ENCODE measurements at regions not wholly inside any gene's neighbourhood (a gene's known extent, or its start where the extent isn't known, plus 50 kb on each side); places are given as distances from the start of the nearest gene placed in this dataset.

DNA sequence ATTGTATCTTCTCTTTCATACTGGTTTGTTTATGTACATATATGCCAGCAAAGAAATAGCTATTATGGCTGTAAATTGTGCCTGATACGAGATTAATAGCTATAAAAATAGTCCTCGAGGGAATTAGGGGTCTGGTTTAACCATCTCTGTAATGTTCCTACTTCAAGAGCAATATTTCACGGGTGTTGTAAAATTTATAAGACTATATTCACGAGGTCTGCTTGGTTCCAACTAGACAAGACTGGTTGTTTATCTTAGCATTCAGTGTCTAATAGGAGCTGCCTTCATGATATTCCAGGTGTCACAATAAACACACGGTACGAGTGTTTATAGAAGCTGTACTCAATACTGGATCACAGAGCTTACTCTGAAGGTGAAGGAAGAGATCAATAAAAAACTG, 389.9 kb downstream of the SIPA1L2 start:
- TF ChIP-seq YY1 (IDR thresholded peaks at IDR 0.05; ENCODE audit: insufficient read depth, insufficient read length): no peak
- no peak for TF ChIP-seq ZNF274 (IDR thresholded peaks at IDR 0.05; ENCODE audit: low read depth, low read length)
- TF ChIP-seq SUZ12 (IDR thresholded peaks at IDR 0.05; ENCODE audit: extremely low read depth, insufficient read depth, insufficient read length): no peak
- Histone ChIP-seq H3K9me3 (ENCODE audit: insufficient read depth, low read length) (peaks cover 9% of the 10 kb centered on the region; the same call in 1 of the 2 replicates), H3K4me1 (ENCODE audit: insufficient read depth, insufficient read length) (no peaks in the 10 kb centered on the region), H3K4me3 (ENCODE audit: insufficient read length, low read depth) (no peak overlapping the region), H3K36me3 (ENCODE audit: insufficient read depth, insufficient read length, low read length) (no peaks in the 10 kb centered on the region), H3K9ac (ENCODE audit: insufficient read length, low read depth) (no peak overlapping the region), H3K27me3 (ENCODE audit: insufficient read depth, insufficient read length) (no peaks in the 10 kb centered on the region)
- DNase-seq (ENCODE audit: low read depth, low spot score): no peak

DNA sequence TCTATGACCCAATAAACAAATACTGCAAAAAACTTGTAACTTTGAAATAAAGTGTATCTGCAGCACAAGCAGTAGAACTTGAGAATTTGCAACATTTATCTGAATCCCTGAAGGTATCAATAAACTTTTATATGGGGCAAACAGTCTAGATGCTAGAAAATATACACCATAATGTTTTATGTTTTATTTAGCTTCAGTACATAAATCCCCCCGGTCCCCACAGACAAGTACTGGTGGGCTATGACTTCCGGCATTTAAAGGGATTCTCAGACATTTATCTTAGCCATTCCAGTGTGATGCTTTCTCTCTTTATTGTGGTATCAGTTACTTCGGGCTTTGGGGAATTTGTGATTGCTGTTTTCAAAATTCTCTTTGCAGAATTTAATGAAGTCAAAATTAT, 390.4 kb downstream of the SIPA1L2 start:
- Histone ChIP-seq H3K4me3 (ENCODE audit: insufficient read length, low read depth) (no peak overlapping the region), H3K27me3 (ENCODE audit: insufficient read depth, insufficient read length) (no peaks in the 10 kb centered on the region), H3K4me1 (ENCODE audit: insufficient read depth, insufficient read length) (no peaks in the 10 kb centered on the region), H3K36me3 (ENCODE audit: insufficient read depth, insufficient read length, low read length) (no peaks in the 10 kb centered on the region), H3K9ac (ENCODE audit: insufficient read length, low read depth) (no peak overlapping the region), H3K9me3 (ENCODE audit: insufficient read depth, low read length) (peaks cover 9% of the 10 kb centered on the region; the same call in 1 of the 2 replicates)
- TF ChIP-seq YY1 (IDR thresholded peaks at IDR 0.05; ENCODE audit: insufficient read depth, insufficient read length): no peak
- no peak for TF ChIP-seq ZNF274 (IDR thresholded peaks at IDR 0.05; ENCODE audit: low read depth, low read length)
- TF ChIP-seq SUZ12 (IDR thresholded peaks at IDR 0.05; ENCODE audit: extremely low read depth, insufficient read depth, insufficient read length): no peak
- DNase-seq (ENCODE audit: low read depth, low spot score): no peak

DNA sequence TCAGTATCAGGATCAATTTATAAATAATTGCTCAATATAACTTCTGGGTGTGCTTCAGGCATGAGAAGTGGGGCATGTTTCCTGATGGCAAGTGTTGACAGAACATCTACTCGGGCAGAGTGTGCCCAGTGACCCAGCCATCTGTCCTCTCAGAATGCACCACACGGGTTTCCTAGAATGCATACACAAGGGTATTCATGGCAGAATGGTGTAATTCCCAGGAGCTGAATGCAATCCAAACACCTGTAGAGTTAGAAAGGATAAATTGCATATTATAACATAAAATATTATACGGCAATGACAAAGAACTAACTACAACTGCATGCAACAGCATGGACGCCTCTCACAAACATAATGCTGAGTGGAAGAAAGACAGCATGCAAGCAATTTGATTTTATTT, 391.9 kb downstream of the SIPA1L2 start:
- no peaks in the 10 kb centered on the region for H3K36me3 ChIP-seq (ENCODE audit: insufficient read depth, insufficient read length, low read length)
- no peak for DNase-seq (ENCODE audit: low read depth, low spot score)
- TF ChIP-seq YY1 (IDR thresholded peaks at IDR 0.05; ENCODE audit: insufficient read depth, insufficient read length) (no peak), SUZ12 (IDR thresholded peaks at IDR 0.05; ENCODE audit: extremely low read depth, insufficient read depth, insufficient read length) (no peak), ZNF274 (IDR thresholded peaks at IDR 0.05; ENCODE audit: low read depth, low read length) (no peak)
- H3K4me1 ChIP-seq (ENCODE audit: insufficient read depth, insufficient read length): no peaks in the 10 kb centered on the region
- H3K27me3 ChIP-seq (ENCODE audit: insufficient read depth, insufficient read length): no peaks in the 10 kb centered on the region
- H3K9me3 ChIP-seq (ENCODE audit: insufficient read depth, low read length): peaks cover 9% of the 10 kb centered on the region; the same call in 1 of the 2 replicates
- H3K9ac ChIP-seq (ENCODE audit: insufficient read length, low read depth): no peak overlapping the region
- H3K4me3 ChIP-seq (ENCODE audit: insufficient read length, low read depth): no peak overlapping the region

DNA sequence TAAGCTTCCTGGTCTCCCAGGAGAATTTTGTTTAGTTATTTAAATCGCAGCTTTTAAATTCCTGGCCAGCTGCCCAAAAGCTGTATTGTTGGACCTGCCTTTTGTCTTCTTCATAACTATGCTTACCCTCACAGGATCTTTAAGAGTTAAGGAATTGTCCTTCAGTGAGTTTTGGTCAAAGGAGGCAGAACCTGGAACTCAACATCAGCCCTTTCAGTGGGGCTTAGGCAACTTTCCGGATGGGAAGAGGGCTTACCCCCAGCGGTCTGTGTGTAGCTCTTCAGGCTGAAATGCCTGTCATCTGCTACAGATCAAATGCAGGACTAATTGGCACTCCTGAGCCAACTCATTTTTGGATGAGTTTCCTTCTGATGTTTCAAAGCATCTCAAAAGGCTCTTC, 402.6 kb downstream of the SIPA1L2 start:
- H3K4me3 ChIP-seq (ENCODE audit: insufficient read length, low read depth): no peak overlapping the region
- H3K9ac ChIP-seq (ENCODE audit: insufficient read length, low read depth): no peak overlapping the region
- H3K27me3 ChIP-seq (ENCODE audit: insufficient read depth, insufficient read length): peaks cover 5% of the 10 kb centered on the region
- peak; percentile 77 for DNase-seq (ENCODE audit: low read depth, low spot score)
- no peaks in the 10 kb centered on the region for H3K9me3 ChIP-seq (ENCODE audit: insufficient read depth, low read length)
- TF ChIP-seq SUZ12 (IDR thresholded peaks at IDR 0.05; ENCODE audit: extremely low read depth, insufficient read depth, insufficient read length): no peak
- TF ChIP-seq YY1 (IDR thresholded peaks at IDR 0.05; ENCODE audit: insufficient read depth, insufficient read length): no peak
- no peak for TF ChIP-seq ZNF274 (IDR thresholded peaks at IDR 0.05; ENCODE audit: low read depth, low read length)
- peaks cover 2% of the 10 kb centered on the region for H3K4me1 ChIP-seq (ENCODE audit: insufficient read depth, insufficient read length)
- no peaks in the 10 kb centered on the region for H3K36me3 ChIP-seq (ENCODE audit: insufficient read depth, insufficient read length, low read length)

DNA sequence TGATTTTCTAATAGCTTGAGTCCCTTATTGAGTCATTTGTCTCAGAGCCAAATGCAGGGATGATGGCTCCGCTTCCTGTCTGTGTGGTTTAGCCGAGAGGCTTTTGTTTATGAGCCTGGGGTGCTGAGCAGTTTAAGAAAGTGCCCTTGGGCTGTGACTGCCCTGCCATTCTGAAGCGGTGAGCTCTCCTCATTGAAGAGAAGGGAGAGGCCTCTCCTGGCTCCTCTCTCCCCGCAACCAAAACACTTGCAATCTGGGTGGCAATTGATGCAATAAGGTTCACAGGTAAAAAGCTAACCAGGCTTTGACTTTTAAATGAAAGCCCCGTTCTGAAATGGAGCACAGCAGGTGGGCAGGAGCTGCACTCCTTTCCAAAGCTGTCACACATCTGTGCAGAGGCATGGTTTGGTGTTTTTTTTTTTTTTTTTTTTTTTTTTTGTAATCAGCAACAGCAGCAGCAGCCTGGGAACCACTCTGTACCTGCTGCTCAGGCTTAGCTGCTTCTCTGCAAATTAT, 403.7 kb downstream of the SIPA1L2 start:
- DNase-seq (ENCODE audit: low read depth, low spot score): peak; percentile 95
- peaks cover 2% of the 10 kb centered on the region for H3K4me1 ChIP-seq (ENCODE audit: insufficient read depth, insufficient read length)
- H3K9me3 ChIP-seq (ENCODE audit: insufficient read depth, low read length): no peaks in the 10 kb centered on the region
- H3K4me3 ChIP-seq (ENCODE audit: insufficient read length, low read depth): no peak overlapping the region
- H3K27me3 ChIP-seq (ENCODE audit: insufficient read depth, insufficient read length): peaks cover 9% of the 10 kb centered on the region
- H3K36me3 ChIP-seq (ENCODE audit: insufficient read depth, insufficient read length, low read length): no peaks in the 10 kb centered on the region
- no peak overlapping the region for H3K9ac ChIP-seq (ENCODE audit: insufficient read length, low read depth)
- TF ChIP-seq ZNF274 (IDR thresholded peaks at IDR 0.05; ENCODE audit: low read depth, low read length) (no peak), YY1 (IDR thresholded peaks at IDR 0.05; ENCODE audit: insufficient read depth, insufficient read length) (no peak), SUZ12 (IDR thresholded peaks at IDR 0.05; ENCODE audit: extremely low read depth, insufficient read depth, insufficient read length) (no peak)

DNA sequence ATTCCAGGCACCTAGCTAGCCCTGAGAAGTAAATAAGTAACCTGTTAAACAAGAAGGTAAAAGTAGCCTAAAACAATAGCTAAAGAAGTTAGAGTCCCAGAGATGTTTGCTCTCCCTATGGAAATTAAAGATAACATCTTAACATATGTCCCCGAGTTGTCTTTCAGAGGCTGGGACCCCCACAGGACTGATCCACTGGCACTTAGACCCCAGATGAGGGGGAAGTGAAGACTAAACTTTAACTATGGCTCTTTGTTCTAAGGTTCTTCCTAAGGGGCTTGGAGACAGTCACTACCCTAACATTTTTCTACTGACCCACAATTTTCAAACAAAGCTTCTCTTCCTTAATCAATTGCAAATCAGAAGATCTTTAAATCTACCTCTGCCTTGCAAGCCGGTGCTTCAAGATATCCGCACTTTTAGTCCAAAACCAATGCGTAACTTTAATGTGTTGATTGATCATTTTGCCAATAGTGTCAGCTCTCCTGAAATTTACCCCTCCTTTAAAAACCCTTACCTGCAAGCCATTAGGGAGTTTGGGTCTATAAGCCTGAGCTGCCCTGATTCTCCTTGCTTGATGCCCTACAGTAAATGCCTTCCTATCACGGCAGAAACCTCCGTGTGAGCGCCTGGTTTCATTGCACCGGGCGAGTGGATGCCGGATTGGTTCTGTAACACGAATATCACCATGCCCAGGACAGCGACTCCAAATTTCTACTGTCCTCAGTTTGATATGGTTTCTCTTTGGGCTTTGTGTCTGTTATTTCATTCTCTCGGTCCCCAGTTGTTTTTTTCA, 404.4 kb downstream of the SIPA1L2 start:
- Histone ChIP-seq H3K4me3 (ENCODE audit: insufficient read length, low read depth) (no peak overlapping the region), H3K36me3 (ENCODE audit: insufficient read depth, insufficient read length, low read length) (no peaks in the 10 kb centered on the region), H3K4me1 (ENCODE audit: insufficient read depth, insufficient read length) (peaks cover 2% of the 10 kb centered on the region), H3K27me3 (ENCODE audit: insufficient read depth, insufficient read length) (peaks cover 9% of the 10 kb centered on the region), H3K9me3 (ENCODE audit: insufficient read depth, low read length) (no peaks in the 10 kb centered on the region), H3K9ac (ENCODE audit: insufficient read length, low read depth) (no peak overlapping the region)
- no peak for DNase-seq (ENCODE audit: low read depth, low spot score)
- TF ChIP-seq SUZ12 (IDR thresholded peaks at IDR 0.05; ENCODE audit: extremely low read depth, insufficient read depth, insufficient read length) (no peak), ZNF274 (IDR thresholded peaks at IDR 0.05; ENCODE audit: low read depth, low read length) (no peak), YY1 (IDR thresholded peaks at IDR 0.05; ENCODE audit: insufficient read depth, insufficient read length) (no peak)

DNA sequence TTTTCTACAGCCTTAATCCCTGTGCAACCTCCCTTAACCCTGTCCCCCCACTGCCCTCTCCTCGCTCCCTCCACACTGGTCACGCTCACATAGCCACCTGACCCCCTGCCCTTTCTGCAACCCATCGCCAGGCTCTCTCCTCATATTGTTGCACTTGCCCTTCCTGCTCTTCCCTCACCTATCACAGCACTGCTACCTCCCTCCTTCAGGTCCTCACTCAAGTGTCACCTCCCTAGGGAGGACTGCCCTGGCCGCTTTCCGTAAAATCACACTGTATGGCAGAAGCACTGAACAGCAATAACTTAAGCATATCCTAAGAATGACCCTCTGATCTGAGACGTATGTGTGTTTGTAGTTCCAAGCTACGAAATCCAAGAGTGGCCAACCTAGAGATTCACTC, 406.0 kb downstream of the SIPA1L2 start:
- H3K36me3 ChIP-seq (ENCODE audit: insufficient read depth, insufficient read length, low read length): no peaks in the 10 kb centered on the region
- H3K9me3 ChIP-seq (ENCODE audit: insufficient read depth, low read length): no peaks in the 10 kb centered on the region
- no peak for DNase-seq (ENCODE audit: low read depth, low spot score)
- TF ChIP-seq YY1 (IDR thresholded peaks at IDR 0.05; ENCODE audit: insufficient read depth, insufficient read length) (no peak), SUZ12 (IDR thresholded peaks at IDR 0.05; ENCODE audit: extremely low read depth, insufficient read depth, insufficient read length) (no peak), ZNF274 (IDR thresholded peaks at IDR 0.05; ENCODE audit: low read depth, low read length) (no peak)
- H3K4me3 ChIP-seq (ENCODE audit: insufficient read length, low read depth): no peak overlapping the region
- H3K4me1 ChIP-seq (ENCODE audit: insufficient read depth, insufficient read length): peaks cover 2% of the 10 kb centered on the region
- H3K27me3 ChIP-seq (ENCODE audit: insufficient read depth, insufficient read length): peaks cover 9% of the 10 kb centered on the region
- no peak overlapping the region for H3K9ac ChIP-seq (ENCODE audit: insufficient read length, low read depth)
